HG03135 (cell line): ENCODE measurements at regions not wholly inside any gene's neighbourhood (a gene's known extent, or its start where the extent isn't known, plus 50 kb on each side); places are given as distances from the start of the nearest gene placed in this dataset.
A peak's percentile ranks its signal among the peaks of the same experiment; 100 is the strongest.
"Not testable (repeated sequence)": the region's sequence is repeated elsewhere in the genome, so short reads cannot be mapped to it uniquely, and the experiment has no call there.

Source experiments
- ATAC-seq: cut with Tn5 transposase; IDR thresholded peaks from one replicate; pipeline ENCODE4 v1.9.1; 2021; ENCODE audit warnings: mild to moderate bottlenecking, moderate library complexity; ENCODE audit not compliant: unreplicated experiment

GRCh38 chr9:32884482-32884881, 101.1 kb downstream of the TMEM215 start:
- ATAC-seq = no peak

GRCh38 chr9:32886021-32886420, 102.7 kb downstream of the TMEM215 start:
- no peak for ATAC-seq

- ATAC-seq = not testable (repeated sequence)
These were observed 106.9 kb downstream of the APTX start for GRCh38 chr9:32894485-32894884.

- no peak for ATAC-seq
These were observed 102.2 kb downstream of the APTX start for GRCh38 chr9:32899181-32899580.

- ATAC-seq = no peak
These were observed 101.7 kb downstream of the APTX start for GRCh38 chr9:32899761-32900160.

GRCh38 chr9:32906213-32906612, 95.2 kb downstream of the APTX start:
- peak; percentile 94 for ATAC-seq

- no peak for ATAC-seq
These were observed 85.6 kb downstream of the APTX start for GRCh38 chr9:32915802-32916201.

GRCh38 chr9:32918628-32919027, 82.8 kb downstream of the APTX start:
- ATAC-seq = no peak
